ENCODE measurements at regions not wholly inside any gene's neighbourhood (a gene's known extent, or its start where the extent isn't known, plus 50 kb on each side); places are given as distances from the start of the nearest gene placed in this dataset.

GRCh38 chr18:72436401-72436800 is 107.7 kb downstream of the CBLN2 start:
- no peak for FAIRE-seq
- in situ Hi-C loops (cut with HindIII; ENCODE audit: extremely low pct_ligation_motif_present, low pct_unique_long_range_greater_than_20kb) (no loop called here), intact Hi-C loops (cut with micrococcal nuclease; ENCODE audit: unreplicated experiment) (no loop called here)
- Histone ChIP-seq H3K4me2 (ENCODE audit: low read depth, low read length) (no peak overlapping the region), H3K9ac (ENCODE audit: insufficient read depth, low read depth, low read length) (no peak overlapping the region), H3K27me3 (ENCODE audit: control insufficient read depth in 1 of 2, insufficient read depth in 2 of 2, low read length in 2 of 2) (no peaks in the 10 kb centered on the region), H3K36me3 (replicated peaks in 1 of 2; ENCODE audit: control insufficient read depth in 1 of 2, insufficient read depth in 2 of 2, low read length in 2 of 2) (no peaks in the 10 kb centered on the region), H3K4me3 (replicated peaks in 1 of 3; ENCODE audit: insufficient read depth in 1 of 3, low read depth in 2 of 3, low read length in 3 of 3) (no peak overlapping the region), H2AFZ (ENCODE audit: low read length) (no peak overlapping the region), H3K4me1 (ENCODE audit: insufficient read depth, low read length) (no peaks in the 10 kb centered on the region), H3K27ac (ENCODE audit: extremely low read length, insufficient read depth, low read length) (no peak overlapping the region), H4K20me1 (ENCODE audit: insufficient read depth, low read length) (no peaks in the 10 kb centered on the region), H3K79me2 (ENCODE audit: insufficient read depth, low read length) (no peaks in the 10 kb centered on the region), H3K9me3 (ENCODE audit: low read length) (no peaks in the 10 kb centered on the region)
- no TSS peak for BruUV-seq (replicated peaks)
- TF ChIP-seq GPBP1L1 (CRISPR knock-in tag; IDR thresholded peaks at IDR 0.05) (no peak), GLI4 (CRISPR knock-in tag; IDR thresholded peaks at IDR 0.05; ENCODE audit: borderline replicate concordance) (no peak)
- TF ChIP-seq, protein P1, sequence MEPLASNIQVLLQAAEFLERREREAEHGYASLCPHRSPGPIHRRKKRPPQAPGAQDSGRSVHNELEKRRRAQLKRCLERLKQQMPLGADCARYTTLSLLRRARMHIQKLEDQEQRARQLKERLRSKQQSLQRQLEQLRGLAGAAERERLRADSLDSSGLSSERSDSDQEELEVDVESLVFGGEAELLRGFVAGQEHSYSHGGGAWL (CRISPR knock-in tag; IDR thresholded peaks at IDR 0.05) = no peak
- ChIA-PET CTCF (ENCODE audit: low intra/inter-chr PET ratio, low total read pairs) (no interaction called here), POLR2A (no interaction called here)
- DNase-seq (ENCODE audit: low spot score) = no peak
- 1% methylated on average over 3 of the region's 3 CpGs for WGBS (ENCODE audit: low lambda C conversion rate)
- no peak for ATAC-seq

DNA sequence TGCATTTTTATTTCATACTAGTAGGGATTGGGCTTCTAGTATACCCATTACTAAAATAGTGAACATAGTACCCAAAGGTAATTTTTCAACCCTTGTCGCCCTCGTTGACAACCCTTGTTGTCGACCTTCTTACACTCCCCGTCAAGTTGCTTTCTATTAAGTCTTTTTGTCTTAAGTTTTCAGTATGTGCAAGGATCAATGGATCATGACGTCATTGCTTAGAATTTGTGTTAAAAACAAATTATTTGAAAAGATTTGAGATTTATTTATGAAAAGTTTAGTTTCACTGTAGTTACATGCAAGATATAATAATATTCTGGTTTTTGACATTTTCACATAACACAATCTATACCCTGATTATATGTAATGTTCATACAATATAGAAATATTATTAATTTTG is 110.4 kb downstream of the CBLN2 start:
- POLR2A ChIA-PET = no interaction called here
- no peak for DNase-seq (ENCODE audit: low spot score)
- Histone ChIP-seq H3K4me3 (replicated peaks in 1 of 3; ENCODE audit: insufficient read depth in 1 of 3, low read depth in 2 of 3, low read length in 3 of 3) (no peak overlapping the region), H3K9me3 (ENCODE audit: low read length) (peaks cover 24% of the 10 kb centered on the region; the same call in 1 of the 2 replicates), H3K4me2 (ENCODE audit: low read depth, low read length) (no peak overlapping the region), H3K27me3 (ENCODE audit: control insufficient read depth in 1 of 2, insufficient read depth in 2 of 2, low read length in 2 of 2) (no peaks in the 10 kb centered on the region), H3K27ac (ENCODE audit: extremely low read length, insufficient read depth, low read length) (no peak overlapping the region), H3K4me1 (ENCODE audit: insufficient read depth, low read length) (no peaks in the 10 kb centered on the region), H3K79me2 (ENCODE audit: insufficient read depth, low read length) (no peaks in the 10 kb centered on the region), H3K36me3 (replicated peaks in 1 of 2; ENCODE audit: control insufficient read depth in 1 of 2, insufficient read depth in 2 of 2, low read length in 2 of 2) (no peaks in the 10 kb centered on the region), H4K20me1 (ENCODE audit: insufficient read depth, low read length) (no peaks in the 10 kb centered on the region), H3K9ac (ENCODE audit: insufficient read depth, low read depth, low read length) (no peak overlapping the region), H2AFZ (ENCODE audit: low read length) (no peak overlapping the region)
- in situ Hi-C loops (cut with HindIII; ENCODE audit: extremely low pct_ligation_motif_present, low pct_unique_long_range_greater_than_20kb) = no loop called here
- CTCF ChIA-PET (ENCODE audit: low intra/inter-chr PET ratio, low total read pairs) = no interaction called here
- TF ChIP-seq ATF7 (IDR thresholded peaks at IDR 0.05) (peak; percentile 98), ATF7 (CRISPR knock-in tag; IDR thresholded peaks at IDR 0.05) (no peak), ZBTB38 (CRISPR knock-in tag; IDR thresholded peaks at IDR 0.05) (no peak), KDM5B (CRISPR knock-in tag; IDR thresholded peaks at IDR 0.05; ENCODE audit: borderline replicate concordance) (no peak), CREB1 (IDR thresholded peaks at IDR 0.05) (peak; percentile 92), CREB1 (CRISPR knock-in tag; IDR thresholded peaks at IDR 0.05) (no peak), STAT5B (CRISPR knock-in tag; IDR thresholded peaks at IDR 0.05) (no peak), CAMTA2 (CRISPR knock-in tag; IDR thresholded peaks at IDR 0.05; ENCODE audit: borderline replicate concordance) (no peak)
- TF ChIP-seq, protein P2, sequence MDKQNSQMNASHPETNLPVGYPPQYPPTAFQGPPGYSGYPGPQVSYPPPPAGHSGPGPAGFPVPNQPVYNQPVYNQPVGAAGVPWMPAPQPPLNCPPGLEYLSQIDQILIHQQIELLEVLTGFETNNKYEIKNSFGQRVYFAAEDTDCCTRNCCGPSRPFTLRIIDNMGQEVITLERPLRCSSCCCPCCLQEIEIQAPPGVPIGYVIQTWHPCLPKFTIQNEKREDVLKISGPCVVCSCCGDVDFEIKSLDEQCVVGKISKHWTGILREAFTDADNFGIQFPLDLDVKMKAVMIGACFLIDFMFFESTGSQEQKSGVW (CRISPR knock-in tag; IDR thresholded peaks at IDR 0.05; ENCODE audit: borderline replicate concordance) = no peak
- intact Hi-C loops (cut with micrococcal nuclease; ENCODE audit: unreplicated experiment) = loop anchor here (5.0 kb wide), 1 partner anchor 1006 kb away; no protein-coding TSS in a partner anchor
- 43% methylated on average over 5 of the region's 5 CpGs for WGBS (ENCODE audit: low lambda C conversion rate)
- ATAC-seq = no peak
- FAIRE-seq = no peak
- BruUV-seq (replicated peaks) = no TSS peak

Measured in HepG2 (cell line).